OCI-LY7 (cell line): ENCODE measurements at regions not wholly inside any gene's neighbourhood (a gene's known extent, or its start where the extent isn't known, plus 50 kb on each side); places are given as distances from the start of the nearest gene placed in this dataset.

Source experiments
- EZH2phosphoT487 ChIP-seq: fragments of 200-600 bp; sonication (generic); IDR thresholded peaks from 2 replicates; pipeline ENCODE4 v1.6.1; 2018; ENCODE audit warnings: low read depth, borderline replicate concordance, mild to moderate bottlenecking, mixed run types, antibody characterized with exemption, low read length, moderate library complexity, mixed read lengths
- TF ChIP-seq, protein P1 (sequence below): fragments of 200-600 bp; sonication (generic); conservative IDR thresholded peaks from 2 replicates; pipeline ENCODE4 v1.5.1; 2014; ENCODE audit warnings: mild to moderate bottlenecking, antibody characterized with exemption, low read length, moderate library complexity, mixed read lengths

DNA sequence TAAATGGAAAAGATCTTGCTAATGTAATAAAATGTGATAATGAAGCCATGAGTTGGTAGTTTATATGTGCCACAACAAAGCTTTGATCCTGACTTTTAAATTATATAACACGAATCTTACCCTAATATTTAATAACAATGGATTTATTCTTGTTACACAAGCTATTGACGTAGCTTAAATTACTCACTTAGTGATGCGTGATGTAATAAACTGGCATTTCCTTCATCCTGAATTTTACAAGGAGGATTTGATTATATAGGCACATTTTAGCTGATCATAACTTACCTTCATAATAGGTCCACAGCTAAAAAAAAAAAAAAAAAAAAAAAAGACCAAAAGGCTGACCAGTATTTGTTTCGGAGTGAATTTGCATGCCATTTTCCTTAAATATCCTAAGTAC lies 76.2 kb upstream of the IVNS1ABP start:
- TF ChIP-seq, protein P1, sequence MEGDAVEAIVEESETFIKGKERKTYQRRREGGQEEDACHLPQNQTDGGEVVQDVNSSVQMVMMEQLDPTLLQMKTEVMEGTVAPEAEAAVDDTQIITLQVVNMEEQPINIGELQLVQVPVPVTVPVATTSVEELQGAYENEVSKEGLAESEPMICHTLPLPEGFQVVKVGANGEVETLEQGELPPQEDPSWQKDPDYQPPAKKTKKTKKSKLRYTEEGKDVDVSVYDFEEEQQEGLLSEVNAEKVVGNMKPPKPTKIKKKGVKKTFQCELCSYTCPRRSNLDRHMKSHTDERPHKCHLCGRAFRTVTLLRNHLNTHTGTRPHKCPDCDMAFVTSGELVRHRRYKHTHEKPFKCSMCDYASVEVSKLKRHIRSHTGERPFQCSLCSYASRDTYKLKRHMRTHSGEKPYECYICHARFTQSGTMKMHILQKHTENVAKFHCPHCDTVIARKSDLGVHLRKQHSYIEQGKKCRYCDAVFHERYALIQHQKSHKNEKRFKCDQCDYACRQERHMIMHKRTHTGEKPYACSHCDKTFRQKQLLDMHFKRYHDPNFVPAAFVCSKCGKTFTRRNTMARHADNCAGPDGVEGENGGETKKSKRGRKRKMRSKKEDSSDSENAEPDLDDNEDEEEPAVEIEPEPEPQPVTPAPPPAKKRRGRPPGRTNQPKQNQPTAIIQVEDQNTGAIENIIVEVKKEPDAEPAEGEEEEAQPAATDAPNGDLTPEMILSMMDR = no peak
- no peak for TF ChIP-seq EZH2phosphoT487
